GM19043 (cell line): ENCODE measurements at regions not wholly inside any gene's neighbourhood (a gene's known extent, or its start where the extent isn't known, plus 50 kb on each side); places are given as distances from the start of the nearest gene placed in this dataset.

Experiments
- ATAC-seq: cut with Tn5 transposase; IDR thresholded peaks from one replicate; pipeline ENCODE4 v1.9.1; 2021; ENCODE audit warnings: low read depth; ENCODE audit not compliant: unreplicated experiment

DNA sequence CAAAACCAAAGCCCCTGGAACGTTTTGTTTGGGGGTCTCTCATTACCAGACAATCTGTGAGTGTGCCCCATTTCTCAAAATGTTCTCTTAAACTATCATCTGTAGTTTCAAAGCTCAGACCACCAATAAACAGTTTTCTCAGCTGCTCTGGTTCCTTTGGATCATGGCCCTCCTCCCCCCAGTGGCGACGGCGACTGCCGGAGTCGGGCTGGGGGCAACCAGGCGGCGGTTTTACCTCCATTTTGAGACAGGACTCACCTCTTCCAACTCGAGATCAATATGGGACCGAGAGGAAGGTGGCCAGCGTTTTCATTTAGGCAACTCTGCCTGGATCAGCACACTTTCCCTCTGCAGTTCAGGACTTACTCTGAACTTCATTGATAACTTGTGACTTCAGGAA, 141.5 kb upstream of the ZNF32 start:
- no peak for ATAC-seq

- no peak for ATAC-seq
Observed at GRCh38 chr10:43785252-43785651, 136.6 kb upstream of the ZNF32 start.

DNA sequence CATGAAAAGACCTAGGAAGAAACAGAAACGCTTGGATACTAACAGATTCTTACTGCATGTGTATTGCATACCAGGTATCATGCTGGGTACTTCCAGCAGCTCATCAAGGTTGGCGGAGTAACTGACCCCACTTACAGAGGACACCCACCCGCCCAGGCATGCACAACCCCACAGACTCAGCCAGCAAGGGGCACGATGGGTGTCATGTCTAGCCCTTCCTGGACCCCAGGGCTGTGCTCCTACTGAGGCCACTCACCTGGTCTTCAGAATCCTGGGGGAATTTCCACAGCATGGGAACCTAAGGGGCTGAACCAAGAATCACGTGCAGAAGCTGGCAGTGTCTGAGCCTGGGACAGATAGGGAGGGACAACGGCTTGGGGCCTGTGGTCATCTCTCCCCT, 134.1 kb upstream of the ZNF32 start:
- no peak for ATAC-seq

DNA sequence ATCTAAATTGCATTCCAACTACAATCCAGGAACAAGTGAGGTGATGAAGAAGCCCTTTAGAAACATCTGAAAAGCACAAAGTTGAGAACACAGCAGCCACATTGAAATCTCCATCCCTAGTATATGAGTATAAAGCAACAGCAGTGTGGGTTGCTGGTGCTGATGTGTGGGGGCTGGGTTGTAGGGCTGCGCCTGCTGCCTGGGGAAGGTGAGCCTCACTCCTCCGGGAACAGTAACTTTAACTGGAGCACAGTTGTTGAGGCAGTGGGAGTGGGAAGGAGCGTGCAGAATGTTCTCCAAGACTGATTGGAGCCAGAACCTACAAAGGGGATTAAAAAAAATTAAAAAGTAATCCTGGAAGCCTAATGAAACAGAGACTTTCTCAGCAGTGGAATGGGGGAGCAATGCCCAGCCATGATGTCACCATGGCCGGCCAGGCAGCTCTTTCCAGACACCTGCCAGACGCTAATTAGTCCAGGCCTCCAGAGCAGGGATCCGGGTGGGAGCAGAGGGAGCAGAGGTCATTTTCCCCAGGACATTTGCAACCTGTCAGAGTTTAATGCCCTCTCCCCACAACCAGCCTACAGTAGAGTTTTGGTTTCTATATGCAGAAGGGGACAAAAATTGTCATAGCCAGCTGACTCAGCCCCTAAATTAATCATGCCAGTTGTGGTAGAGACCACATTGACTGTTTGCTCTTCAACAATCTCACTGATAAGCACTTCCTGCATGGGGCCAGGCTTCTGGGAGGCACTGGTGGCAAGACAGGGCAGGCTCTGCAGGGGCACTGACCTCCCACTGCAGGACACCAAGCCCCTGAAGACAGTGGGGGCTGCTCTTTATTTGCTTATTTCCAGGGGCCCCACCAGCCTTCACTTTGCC, 133.0 kb upstream of the ZNF32 start:
- no peak for ATAC-seq

DNA sequence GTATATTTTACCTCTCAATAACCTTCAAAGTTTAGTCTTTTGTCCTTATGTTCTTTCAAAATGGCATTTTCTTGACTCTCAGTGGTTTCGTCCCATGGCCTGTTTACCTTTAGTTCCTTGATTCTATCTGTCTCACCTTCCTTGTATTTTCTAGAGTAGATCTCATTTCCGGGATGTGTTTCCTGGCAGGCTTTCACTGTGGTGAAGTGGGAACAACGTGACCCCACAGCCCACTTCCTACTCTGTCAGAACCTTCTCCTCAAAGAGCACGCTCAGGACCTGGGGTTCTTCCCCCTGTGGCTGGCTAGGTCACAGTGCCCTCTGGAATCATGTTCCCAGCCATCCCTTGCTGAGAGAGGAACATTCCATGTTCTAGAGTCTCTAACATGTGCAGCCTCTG, 129.9 kb upstream of the ZNF32 start:
- ATAC-seq = no peak

DNA sequence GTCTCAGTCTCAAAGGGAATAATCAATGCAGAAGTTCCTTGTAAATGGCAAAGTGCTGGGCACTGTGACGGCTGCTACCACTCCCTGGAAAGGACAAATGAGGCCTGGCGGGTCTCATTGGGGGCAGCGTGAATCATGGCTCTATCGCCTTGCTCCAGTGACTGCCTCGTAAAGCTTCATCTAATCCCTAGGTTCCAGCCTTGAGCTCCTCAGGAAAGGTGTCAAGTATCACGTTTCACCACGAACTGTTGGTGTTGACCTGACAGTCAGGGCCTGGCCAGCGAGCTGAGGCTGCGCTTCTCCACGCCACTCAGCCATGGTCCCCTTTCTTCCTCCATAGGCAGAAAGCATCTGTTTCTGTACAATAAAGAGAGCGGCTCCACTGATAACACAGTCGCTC, 126.7 kb upstream of the ZNF32 start:
- ATAC-seq = no peak

GRCh38 chr10:43774234-43774769, 125.6 kb upstream of the ZNF32 start:
- no peak for ATAC-seq

GRCh38 chr10:43773736-43774135, 125.1 kb upstream of the ZNF32 start:
- no peak for ATAC-seq

- ATAC-seq = no peak
Observed at GRCh38 chr10:43772171-43772570, 123.5 kb upstream of the ZNF32 start.

DNA sequence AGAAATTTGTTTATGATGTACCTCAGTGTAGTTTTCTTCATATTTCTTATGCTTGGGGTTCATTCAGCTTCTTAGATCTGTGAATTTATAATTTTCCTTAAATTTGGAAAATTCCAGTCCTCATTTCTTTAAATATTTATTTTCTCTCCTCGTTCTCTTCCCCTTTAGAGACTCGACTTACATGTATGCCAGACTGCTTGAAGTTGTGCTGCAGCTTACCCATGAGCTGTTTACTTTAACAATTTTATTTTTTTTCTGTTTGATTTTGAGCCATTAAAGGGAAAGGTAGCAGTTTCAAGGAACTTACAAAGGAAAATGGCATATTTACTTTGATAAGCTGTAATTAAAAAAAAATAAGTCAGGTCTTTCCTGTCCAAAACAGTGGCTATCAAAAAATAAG, 123.0 kb upstream of the ZNF32 start:
- no peak for ATAC-seq

DNA sequence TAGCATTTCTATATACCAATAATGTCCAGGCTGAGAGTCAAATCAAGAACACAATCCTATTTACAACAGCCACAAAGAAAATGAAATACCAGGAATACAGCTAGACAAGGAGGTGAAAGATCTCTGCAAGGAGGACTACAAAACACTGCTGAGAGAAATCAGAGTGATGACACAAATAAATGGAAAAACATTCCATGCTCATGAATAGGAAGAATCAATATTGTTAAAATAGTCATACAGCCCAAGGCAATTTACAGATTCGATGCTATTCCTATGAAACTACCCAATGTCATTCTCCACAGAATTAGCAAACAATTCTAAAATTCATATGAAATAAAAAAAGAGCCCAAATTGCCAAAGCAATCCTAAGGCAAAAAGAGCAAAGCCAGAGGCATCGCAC, 116.8 kb upstream of the ZNF32 start:
- ATAC-seq = no peak

DNA sequence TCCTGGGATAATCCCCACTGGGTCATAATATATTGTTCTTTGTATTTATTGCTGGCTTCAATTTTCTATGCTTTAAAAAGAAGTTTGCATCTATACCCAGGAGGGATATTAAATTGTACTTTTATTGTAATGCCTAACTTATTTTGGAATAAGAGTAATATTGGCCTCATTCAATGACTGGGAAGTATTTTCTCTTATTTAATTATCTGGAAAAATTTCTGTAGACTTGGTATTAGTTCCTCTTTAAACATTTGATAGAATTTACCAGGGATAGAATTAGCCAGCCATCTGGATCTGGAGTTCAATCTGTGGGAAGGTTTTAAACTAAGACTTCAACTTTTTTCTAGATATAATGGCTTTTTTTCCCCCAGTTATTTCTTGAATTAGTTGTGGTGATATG, 115.2 kb upstream of the ZNF32 start:
- ATAC-seq = no peak

DNA sequence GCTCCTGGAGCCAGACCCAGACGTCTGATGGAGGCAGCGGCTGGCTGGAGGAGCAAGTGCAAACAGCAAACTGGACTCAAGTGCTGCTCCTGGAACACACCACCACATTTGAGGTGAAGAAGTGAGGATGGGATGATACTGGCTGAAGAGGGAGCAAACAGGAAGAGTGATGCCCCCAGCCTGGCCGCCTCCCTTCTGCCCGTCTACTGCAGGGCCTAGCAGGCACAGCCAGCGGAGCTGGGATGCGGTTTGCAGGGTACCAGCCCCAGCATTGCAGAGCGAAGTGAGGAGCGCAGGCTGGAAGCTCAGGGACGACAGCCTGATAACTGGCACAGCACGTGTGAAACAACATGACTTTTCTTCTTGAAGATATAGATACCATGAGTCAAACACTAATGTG, 111.8 kb upstream of the ZNF32 start:
- ATAC-seq = no peak

- no peak for ATAC-seq
Observed at GRCh38 chr10:43759216-43759615, 110.5 kb upstream of the ZNF32 start.

DNA sequence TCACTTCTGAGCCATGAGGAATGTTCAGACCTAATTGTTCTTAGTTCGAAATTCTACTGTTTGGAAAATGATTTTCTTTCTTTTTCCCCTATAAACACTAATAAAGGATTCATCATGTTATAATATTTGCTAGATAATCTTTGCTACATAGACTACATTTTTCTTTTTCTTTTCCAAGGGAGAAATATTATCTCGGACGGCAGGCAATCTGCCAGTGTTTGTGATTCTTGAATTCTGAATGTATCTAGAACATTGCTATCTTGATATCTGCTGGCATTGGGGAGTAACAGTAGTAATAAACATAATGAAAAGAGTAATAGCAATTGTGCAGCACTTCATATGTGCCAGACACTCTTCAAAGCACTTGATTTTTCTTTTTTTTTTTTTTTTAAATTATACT, 107.7 kb upstream of the ZNF32 start:
- ATAC-seq = no peak

DNA sequence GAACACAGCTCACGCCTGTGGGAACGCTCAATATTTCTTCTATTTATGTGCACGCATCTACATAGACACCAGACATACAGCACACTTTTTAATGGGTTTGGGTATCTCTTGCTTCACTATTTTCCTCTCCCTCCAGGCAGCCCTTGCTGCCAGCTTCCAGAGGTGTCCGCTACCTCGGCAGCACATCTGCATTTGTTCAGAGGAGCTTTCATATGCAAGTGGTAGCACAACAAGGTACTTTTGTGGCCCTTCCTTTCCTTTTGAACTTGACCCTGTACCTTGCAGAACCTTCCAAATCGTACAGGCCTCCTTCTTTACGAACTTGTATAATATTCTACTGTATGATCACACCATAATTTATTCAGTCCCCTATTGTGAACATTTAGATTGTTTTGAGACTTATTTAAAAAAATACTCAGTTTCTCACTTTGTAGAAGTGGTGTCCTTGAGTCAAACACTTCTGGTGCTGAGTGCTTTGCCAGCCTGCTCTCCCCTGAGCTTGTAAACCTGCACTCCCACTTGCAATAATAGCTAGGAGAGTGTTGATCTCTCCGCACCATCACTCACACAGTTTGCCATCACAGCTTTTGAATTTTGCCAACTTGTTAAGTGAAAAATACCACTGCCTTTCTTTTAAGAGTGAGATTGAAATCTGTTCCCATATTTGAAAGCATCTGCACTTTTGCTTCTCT, 106.0 kb upstream of the ZNF32 start:
- no peak for ATAC-seq

DNA sequence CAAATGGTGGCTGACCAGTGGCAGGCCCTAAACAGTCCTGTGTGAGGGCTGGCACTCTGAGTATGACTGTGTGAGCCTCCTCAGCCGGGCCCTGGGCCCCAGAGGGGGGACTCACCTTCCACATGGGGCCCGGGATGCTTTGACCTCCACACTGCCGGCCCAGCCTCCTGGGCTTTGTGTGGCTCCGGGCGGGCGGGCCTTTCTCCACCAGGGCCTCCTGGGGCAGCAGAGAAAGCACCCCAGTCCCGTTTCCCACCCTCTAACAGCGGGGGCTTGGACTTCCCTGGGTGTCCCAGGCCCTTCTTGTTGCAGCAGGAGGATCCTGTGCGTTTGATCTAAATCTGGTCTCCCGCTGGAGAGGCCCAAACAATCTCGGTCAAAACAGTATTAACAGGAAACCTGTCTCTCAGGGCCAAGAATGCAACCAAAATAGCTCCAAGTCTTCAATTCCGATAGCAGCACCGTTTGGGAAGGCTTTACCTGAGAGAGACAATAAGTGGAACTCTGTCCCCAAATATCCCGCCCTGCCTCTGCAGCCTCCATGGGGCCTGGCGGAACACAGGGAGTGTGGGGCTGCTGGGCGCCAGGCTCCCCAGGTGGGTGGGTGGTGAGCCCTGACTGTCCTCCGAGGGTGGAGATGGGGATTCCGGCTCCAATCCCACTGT, 104.8 kb upstream of the ZNF32 start:
- no peak for ATAC-seq

GRCh38 chr10:43752682-43753081, 104.0 kb upstream of the ZNF32 start:
- no peak for ATAC-seq

- no peak for ATAC-seq
Observed at GRCh38 chr10:43751646-43752045, 103.0 kb upstream of the ZNF32 start.

DNA sequence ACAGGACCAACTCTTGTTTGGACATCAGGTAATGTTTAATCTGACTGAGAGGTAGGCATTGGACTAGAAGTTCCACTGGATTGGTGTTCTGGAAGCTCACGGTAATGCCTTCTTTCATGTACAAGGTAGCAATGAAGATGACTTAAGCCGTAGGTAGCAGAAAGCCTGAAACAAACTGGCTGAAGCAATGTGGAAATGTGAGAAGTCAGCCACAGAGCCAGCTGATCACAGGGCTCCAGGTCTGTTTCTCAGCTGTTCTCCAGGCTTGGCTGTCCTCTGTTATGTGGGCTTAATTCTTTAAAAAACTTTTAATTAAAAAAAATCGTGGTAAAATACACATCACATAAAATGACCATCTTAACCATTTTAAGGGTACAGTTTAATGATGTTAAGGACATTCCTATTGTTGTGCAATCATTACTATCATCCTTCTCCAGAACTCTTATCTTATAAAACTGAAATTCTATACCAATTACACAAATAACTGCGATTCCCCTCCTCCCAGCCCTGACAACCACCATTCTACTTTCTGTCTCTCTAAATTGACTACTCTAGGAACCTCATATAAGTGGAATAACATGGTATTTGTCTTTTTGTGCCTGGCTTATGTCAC, 101.4 kb upstream of the ZNF32 start:
- ATAC-seq = no peak

DNA sequence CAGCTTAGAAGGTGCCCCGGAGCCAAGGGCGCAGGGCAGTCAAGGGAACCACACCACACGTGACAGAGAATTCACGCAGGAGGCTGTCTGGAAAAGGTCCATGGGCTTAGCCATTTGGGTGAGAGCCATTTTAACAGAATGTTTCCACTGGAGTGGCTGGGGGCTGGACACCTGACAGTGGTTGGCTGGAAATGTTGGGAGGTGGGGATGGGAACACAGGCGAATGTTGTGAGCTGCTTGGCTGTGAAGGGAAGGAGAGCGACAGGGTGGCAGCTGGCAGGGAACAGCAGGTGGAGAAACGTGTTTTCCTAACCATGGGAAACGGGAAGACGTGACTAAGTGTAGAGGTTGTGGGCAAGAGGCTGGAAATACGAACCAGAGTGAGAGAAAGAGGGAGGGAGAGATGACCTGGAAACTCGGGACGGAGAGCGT, 100.5 kb upstream of the ZNF32 start:
- no peak for ATAC-seq
